ENCODE measurements at regions not wholly inside any gene's neighbourhood (a gene's known extent, or its start where the extent isn't known, plus 50 kb on each side); places are given as distances from the start of the nearest gene placed in this dataset.
A peak's percentile ranks its signal among the peaks of the same experiment; 100 is the strongest.
"Not testable (repeated sequence)": the region's sequence is repeated elsewhere in the genome, so short reads cannot be mapped to it uniquely, and the experiment has no call there.

GRCh38 chr3:36077320-36077719 lies 303.0 kb upstream of the STAC start:
- DNase-seq (ENCODE audit: low spot score) = no peak

DNA sequence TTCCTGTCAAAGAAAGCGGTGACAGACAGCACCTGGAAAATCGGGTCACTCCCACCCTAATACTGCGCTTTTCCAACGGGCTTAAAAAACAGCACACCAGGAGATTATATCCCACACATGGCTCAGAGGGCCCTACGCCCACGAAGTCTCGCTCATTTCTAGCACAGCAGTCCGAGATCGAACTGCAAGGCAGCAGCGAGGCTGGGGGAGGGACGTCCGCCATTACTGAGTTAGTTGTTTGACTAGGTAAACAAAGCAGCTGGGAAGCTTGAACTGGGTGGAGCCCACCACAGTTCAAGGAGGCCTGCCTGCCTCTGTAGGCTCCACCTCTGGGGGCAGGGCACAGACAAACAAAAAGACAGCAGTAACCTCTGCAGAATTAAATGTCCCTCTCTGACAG lies 297.3 kb upstream of the STAC start:
- DNase-seq (ENCODE audit: low spot score) = not testable (repeated sequence)

GRCh38 chr3:36095238-36095637 lies 285.1 kb upstream of the STAC start:
- DNase-seq (ENCODE audit: low spot score) = no peak

DNA sequence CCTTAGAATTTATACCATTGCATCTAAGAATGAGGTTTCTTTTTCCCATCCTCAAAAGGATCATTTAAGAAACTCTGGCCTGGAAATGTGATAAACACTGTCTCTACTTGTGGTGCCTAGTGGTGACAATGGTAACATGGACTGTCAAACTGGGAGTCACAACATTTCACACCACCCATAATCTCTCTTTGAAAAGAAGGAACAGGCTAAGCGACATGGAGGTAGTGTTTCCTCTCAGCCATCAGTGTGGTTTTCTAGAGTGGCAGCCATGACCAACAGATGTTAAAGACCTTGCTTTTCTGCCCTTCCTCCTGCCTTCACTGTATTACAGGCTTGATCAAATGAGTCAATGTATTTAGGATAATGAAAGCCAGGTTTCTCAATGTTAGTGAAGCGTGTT lies 283.1 kb upstream of the STAC start:
- no peak for DNase-seq (ENCODE audit: low spot score)

DNA sequence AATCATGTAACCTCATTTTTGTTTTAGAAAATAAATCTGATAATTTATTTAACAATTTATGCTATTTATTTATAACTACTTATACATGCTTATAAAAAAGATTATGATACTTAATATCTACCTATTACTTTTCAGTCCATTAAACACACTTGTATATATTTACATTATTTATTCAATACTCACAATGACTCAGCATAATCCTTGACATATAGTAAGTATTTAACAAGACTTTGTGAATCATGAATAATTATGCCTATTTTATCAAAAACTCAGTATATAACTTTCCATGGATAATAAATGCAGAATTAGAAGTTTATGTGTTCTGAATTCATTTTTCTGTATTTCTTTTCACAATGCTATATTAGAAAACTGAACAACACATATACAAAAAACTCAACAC lies 266.0 kb upstream of the STAC start:
- DNase-seq (ENCODE audit: low spot score) = no peak

GRCh38 chr3:36124118-36124796 lies 256.0 kb upstream of the STAC start:
- DNase-seq (ENCODE audit: low spot score) = peak; percentile 32

DNA sequence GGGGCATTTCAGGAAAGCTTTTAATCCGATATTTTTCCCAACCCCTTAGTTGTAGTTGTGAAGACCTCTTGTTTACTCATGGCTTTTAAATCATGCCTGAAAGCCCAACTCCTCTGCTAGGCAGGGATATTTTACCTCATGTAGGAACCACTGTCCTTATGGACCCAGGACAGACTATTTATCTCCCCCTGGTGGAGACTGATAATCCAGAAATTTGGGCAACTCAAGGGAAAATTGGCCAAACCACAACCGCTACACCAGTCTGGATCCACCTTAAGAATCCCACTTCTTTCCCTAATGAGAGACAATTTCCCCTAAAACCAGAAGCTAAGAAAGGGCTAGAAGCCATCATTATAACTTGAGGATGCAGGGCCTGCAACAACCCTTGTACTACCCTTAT lies 248.1 kb upstream of the STAC start:
- DNase-seq (ENCODE audit: low spot score) = no peak

DNA sequence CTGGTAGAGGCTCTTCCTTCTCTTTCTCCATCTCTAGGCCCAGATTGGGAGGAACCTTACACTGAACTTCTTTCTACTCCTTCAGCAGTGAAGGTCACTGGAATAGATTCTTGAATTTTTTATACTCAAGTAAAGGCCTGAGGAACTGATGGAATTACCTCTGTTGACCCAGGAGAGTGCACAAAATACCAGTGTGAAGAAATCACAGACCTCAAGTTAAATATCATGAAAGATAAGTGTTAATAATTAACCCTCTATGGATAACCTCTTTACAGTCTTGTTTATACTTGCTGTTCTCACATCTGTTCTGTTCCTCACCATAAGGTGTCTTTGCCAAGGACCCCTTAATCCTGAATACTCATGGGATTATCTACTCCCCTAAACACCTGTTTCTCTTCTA lies 244.4 kb upstream of the STAC start:
- DNase-seq (ENCODE audit: low spot score) = no peak

- DNase-seq (ENCODE audit: low spot score) = no peak
Measured at GRCh38 chr3:36142746-36143145, 237.6 kb upstream of the STAC start.

DNA sequence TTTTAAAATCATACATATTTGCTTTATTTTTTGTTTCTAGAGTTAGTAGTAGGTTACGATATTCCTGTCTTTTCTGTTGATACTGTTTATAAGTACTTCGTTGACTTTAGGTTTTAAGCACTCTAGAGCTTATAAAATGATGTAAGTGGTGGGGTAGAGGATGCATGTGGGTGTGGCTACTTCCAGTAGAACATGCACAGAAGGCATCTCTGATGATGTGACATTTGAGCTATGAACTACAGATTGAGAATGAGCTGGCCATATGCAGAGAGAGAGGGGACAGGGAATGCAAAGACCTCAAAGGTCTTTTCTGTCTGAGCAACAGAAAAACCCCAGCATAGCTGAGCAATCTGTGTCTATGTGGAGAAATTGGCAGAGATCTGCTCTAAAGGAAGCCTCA lies 233.9 kb upstream of the STAC start:
- DNase-seq (ENCODE audit: low spot score) = no peak

- no peak for DNase-seq (ENCODE audit: low spot score)
Measured at GRCh38 chr3:36147934-36148558, 232.3 kb upstream of the STAC start.

- no peak for DNase-seq (ENCODE audit: low spot score)
Measured at GRCh38 chr3:36149447-36149865, 230.8 kb upstream of the STAC start.

GRCh38 chr3:36155515-36155914 lies 224.8 kb upstream of the STAC start:
- DNase-seq (ENCODE audit: low spot score) = no peak

DNA sequence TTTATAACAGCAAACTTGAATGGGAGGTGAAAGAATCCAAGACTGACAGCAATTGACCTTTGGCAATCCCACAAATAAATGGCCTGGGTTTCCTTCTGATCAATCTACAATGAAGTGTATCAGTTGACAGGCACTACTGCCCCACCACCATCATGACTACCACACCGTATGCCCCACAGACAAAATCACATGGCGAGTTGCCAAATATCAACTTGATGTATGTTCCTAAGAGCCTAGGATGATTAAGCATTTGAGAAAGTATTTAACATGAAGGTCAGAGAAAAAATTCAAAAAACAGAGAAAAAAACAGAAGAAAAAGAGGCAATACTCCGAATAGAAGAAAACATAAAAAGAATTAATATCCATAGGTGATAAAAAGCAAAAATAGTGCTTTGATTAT lies 215.9 kb upstream of the STAC start:
- DNase-seq (ENCODE audit: low spot score) = no peak

GRCh38 chr3:36165509-36166290 lies 214.6 kb upstream of the STAC start:
- no peak for DNase-seq (ENCODE audit: low spot score)

- no peak for DNase-seq (ENCODE audit: low spot score)
Measured at GRCh38 chr3:36166477-36166876, 213.8 kb upstream of the STAC start.

GRCh38 chr3:36172699-36173098 lies 207.6 kb upstream of the STAC start:
- DNase-seq (ENCODE audit: low spot score) = no peak

GRCh38 chr3:36175113-36175812 lies 205.0 kb upstream of the STAC start:
- no peak for DNase-seq (ENCODE audit: low spot score)

- no peak for DNase-seq (ENCODE audit: low spot score)
Measured at GRCh38 chr3:36175916-36176461, 204.3 kb upstream of the STAC start.

- DNase-seq (ENCODE audit: low spot score) = no peak
Measured at GRCh38 chr3:36178018-36178417, 202.3 kb upstream of the STAC start.

GRCh38 chr3:36182024-36182423 lies 198.3 kb upstream of the STAC start:
- DNase-seq (ENCODE audit: low spot score) = no peak

GRCh38 chr3:36187197-36187596 lies 193.1 kb upstream of the STAC start:
- DNase-seq (ENCODE audit: low spot score) = not testable (repeated sequence)

Measured in mucosa of gallbladder (tissue), 1 donor.